Sigmoid colon (tissue), 4 donors: ENCODE measurements at regions not wholly inside any gene's neighbourhood (a gene's known extent, or its start where the extent isn't known, plus 50 kb on each side); places are given as distances from the start of the nearest gene placed in this dataset.

Experiments
- POLR2A ChIP-seq, 2 donors: fragments of 450-650 bp; IDR thresholded peaks; one replicate each; pipeline ENCODE4 v1.6.1; 2016; ENCODE audit warnings: antibody characterized with exemption in 2 of 2, mild to moderate bottlenecking in 2 of 2, moderate library complexity in 2 of 2
- POLR2AphosphoS5 ChIP-seq, 4 donors: sonication (generic); formaldehyde crosslinking; IDR thresholded peaks; one replicate each; pipeline ENCODE4 v1.6.1; 2017; ENCODE audit warnings: antibody characterized with exemption in 4 of 4
- TF ChIP-seq, protein P1 (sequence below), 4 experiments: fragments of 450-650 bp in 3 of 4; fragments of 200-600 bp in 1 of 4; IDR thresholded peaks; one replicate each; pipeline ENCODE4 v1.5.1; 2016 to 2019; ENCODE audit warnings: antibody characterized with exemption in 4 of 4, mild to moderate bottlenecking in 3 of 4, moderate library complexity in 2 of 4

- no peak for TF ChIP-seq POLR2A (IDR thresholded peaks at IDR 0.05)
- TF ChIP-seq, protein P1, sequence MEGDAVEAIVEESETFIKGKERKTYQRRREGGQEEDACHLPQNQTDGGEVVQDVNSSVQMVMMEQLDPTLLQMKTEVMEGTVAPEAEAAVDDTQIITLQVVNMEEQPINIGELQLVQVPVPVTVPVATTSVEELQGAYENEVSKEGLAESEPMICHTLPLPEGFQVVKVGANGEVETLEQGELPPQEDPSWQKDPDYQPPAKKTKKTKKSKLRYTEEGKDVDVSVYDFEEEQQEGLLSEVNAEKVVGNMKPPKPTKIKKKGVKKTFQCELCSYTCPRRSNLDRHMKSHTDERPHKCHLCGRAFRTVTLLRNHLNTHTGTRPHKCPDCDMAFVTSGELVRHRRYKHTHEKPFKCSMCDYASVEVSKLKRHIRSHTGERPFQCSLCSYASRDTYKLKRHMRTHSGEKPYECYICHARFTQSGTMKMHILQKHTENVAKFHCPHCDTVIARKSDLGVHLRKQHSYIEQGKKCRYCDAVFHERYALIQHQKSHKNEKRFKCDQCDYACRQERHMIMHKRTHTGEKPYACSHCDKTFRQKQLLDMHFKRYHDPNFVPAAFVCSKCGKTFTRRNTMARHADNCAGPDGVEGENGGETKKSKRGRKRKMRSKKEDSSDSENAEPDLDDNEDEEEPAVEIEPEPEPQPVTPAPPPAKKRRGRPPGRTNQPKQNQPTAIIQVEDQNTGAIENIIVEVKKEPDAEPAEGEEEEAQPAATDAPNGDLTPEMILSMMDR (IDR thresholded peaks at IDR 0.05) = no peak
- no peak for TF ChIP-seq POLR2AphosphoS5 (IDR thresholded peaks at IDR 0.05)
These were observed 182.7 kb downstream of the ERCC6L2 start for GRCh38 chr9:96058218-96058617.
